ENCODE measurements at regions not wholly inside any gene's neighbourhood (a gene's known extent, or its start where the extent isn't known, plus 50 kb on each side); places are given as distances from the start of the nearest gene placed in this dataset.

- H3K9me3 ChIP-seq (ENCODE audit: control insufficient read depth, insufficient read depth, low read depth, low read length), result no peaks in the 10 kb centered on the region
- POLR2A ChIA-PET, result no interaction called here
- no peak overlapping the region for H3K4me3 ChIP-seq (ENCODE audit: low read depth, low read length)
- CTCF ChIA-PET, result no interaction called here
- TF ChIP-seq ZNF561 (tag by site-specific recombination; IDR thresholded peaks at IDR 0.05; ENCODE audit: borderline replicate concordance) (no peak), ELK4 (IDR thresholded peaks at IDR 0.05; ENCODE audit: borderline replicate concordance, low read depth, low read length) (no peak), ZNF423 (tag by site-specific recombination; IDR thresholded peaks at IDR 0.05) (no peak), ZNF660 (tag by site-specific recombination; IDR thresholded peaks at IDR 0.05) (no peak), ZNF169 (tag by site-specific recombination; IDR thresholded peaks at IDR 0.05) (no peak), ZNF645 (tag by site-specific recombination; IDR thresholded peaks at IDR 0.05) (no peak)
- no peaks in the 10 kb centered on the region for H3K4me1 ChIP-seq (ENCODE audit: control insufficient read depth, insufficient read depth, low read length)
- H3K27ac ChIP-seq (ENCODE audit: extremely low read depth, low read depth, low read length), result no peak overlapping the region
- no peaks in the 10 kb centered on the region for H3K36me3 ChIP-seq (ENCODE audit: control insufficient read depth in 2 of 2, insufficient read depth in 1 of 2, low read length in 2 of 2)
Observed at GRCh38 chr2:82143343-82143742, 1838.8 kb upstream of the LRRTM1 start.

GRCh38 chr2:82139979-82140611, 1835.5 kb upstream of the LRRTM1 start:
- no peak overlapping the region for H3K27ac ChIP-seq (ENCODE audit: extremely low read depth, low read depth, low read length)
- ChIA-PET POLR2A (no interaction called here), CTCF (no interaction called here)
- no peaks in the 10 kb centered on the region for H3K9me3 ChIP-seq (ENCODE audit: control insufficient read depth, insufficient read depth, low read depth, low read length)
- no peaks in the 10 kb centered on the region for H3K36me3 ChIP-seq (ENCODE audit: control insufficient read depth in 2 of 2, insufficient read depth in 1 of 2, low read length in 2 of 2)
- H3K4me1 ChIP-seq (ENCODE audit: control insufficient read depth, insufficient read depth, low read length), result no peaks in the 10 kb centered on the region
- TF ChIP-seq ZNF416 (tag by site-specific recombination; IDR thresholded peaks at IDR 0.05) (no peak), ZNF302 (tag by site-specific recombination; IDR thresholded peaks at IDR 0.05; ENCODE audit: low read depth) (no peak), TCF7L2 (IDR thresholded peaks at IDR 0.05; ENCODE audit: borderline replicate concordance, low read depth, low read length) (no peak), ZNF544 (tag by site-specific recombination; IDR thresholded peaks at IDR 0.05) (no peak), ZBTB1 (tag by site-specific recombination; IDR thresholded peaks at IDR 0.05) (no peak)
- no peak overlapping the region for H3K4me3 ChIP-seq (ENCODE audit: low read depth, low read length)

GRCh38 chr2:82137441-82137840, 1832.9 kb upstream of the LRRTM1 start:
- H3K9me3 ChIP-seq (ENCODE audit: control insufficient read depth, insufficient read depth, low read depth, low read length), result no peaks in the 10 kb centered on the region
- ChIA-PET CTCF (no interaction called here), POLR2A (no interaction called here)
- no peaks in the 10 kb centered on the region for H3K36me3 ChIP-seq (ENCODE audit: control insufficient read depth in 2 of 2, insufficient read depth in 1 of 2, low read length in 2 of 2)
- no peak overlapping the region for H3K4me3 ChIP-seq (ENCODE audit: low read depth, low read length)
- H3K4me1 ChIP-seq (ENCODE audit: control insufficient read depth, insufficient read depth, low read length), result no peaks in the 10 kb centered on the region
- H3K27ac ChIP-seq (ENCODE audit: extremely low read depth, low read depth, low read length), result no peak overlapping the region
- TF ChIP-seq ZNF350 (tag by site-specific recombination; IDR thresholded peaks at IDR 0.05), result no peak
- TF ChIP-seq YY1 (tag by site-specific recombination; IDR thresholded peaks at IDR 0.05), result no peak
- no peak for TF ChIP-seq ZNF26 (tag by site-specific recombination; IDR thresholded peaks at IDR 0.05)
- TF ChIP-seq ZNF621 (tag by site-specific recombination; IDR thresholded peaks at IDR 0.05), result no peak
- TF ChIP-seq ZNF280D (tag by site-specific recombination; IDR thresholded peaks at IDR 0.05), result no peak
- TF ChIP-seq KLF8 (tag by site-specific recombination; IDR thresholded peaks at IDR 0.05), result no peak
- TF ChIP-seq PBX3 (CRISPR knock-in tag; IDR thresholded peaks at IDR 0.05), result no peak
- TF ChIP-seq WT1 (tag by site-specific recombination; IDR thresholded peaks at IDR 0.05), result no peak
- no peak for TF ChIP-seq ZNF211 (tag by site-specific recombination; IDR thresholded peaks at IDR 0.05; ENCODE audit: low read depth)
- TF ChIP-seq ZNF140 (tag by site-specific recombination; IDR thresholded peaks at IDR 0.05), result no peak
- TF ChIP-seq ZNF692 (tag by site-specific recombination; IDR thresholded peaks at IDR 0.05), result no peak
- TF ChIP-seq ZBTB48 (tag by site-specific recombination; IDR thresholded peaks at IDR 0.05), result no peak
- TF ChIP-seq ZNF501 (tag by site-specific recombination; IDR thresholded peaks at IDR 0.05), result no peak

All from HEK293 (cell line).